Osteoblast (primary cell): ENCODE measurements at regions not wholly inside any gene's neighbourhood (a gene's known extent, or its start where the extent isn't known, plus 50 kb on each side); places are given as distances from the start of the nearest gene placed in this dataset.

Experiments used
- DNase-seq: peaks from one replicate; pipeline ENCODE4 v3.0.0; 2011; ENCODE audit warnings: low spot score, mixed read lengths; ENCODE audit not compliant: insufficient read length; ENCODE audit errors: missing footprints
- H2AFZ ChIP-seq: 2 replicates; pipeline ENCODE4 v1.6.0; 2011; ENCODE audit warnings: mild to moderate bottlenecking, low read length
- H3K27ac ChIP-seq: 2 replicates; pipeline ENCODE4 v1.5.1; 2011; ENCODE audit warnings: mild to moderate bottlenecking, low read depth, low read length, moderate library complexity
- H3K27me3 ChIP-seq: 2 replicates; pipeline ENCODE4 v1.6.0; 2012; ENCODE audit warnings: mild to moderate bottlenecking, control low read depth, inconsistent platforms, low read length, moderate library complexity; ENCODE audit not compliant: insufficient read depth
- H3K36me3 ChIP-seq: 2 replicates; pipeline ENCODE4 v1.5.1; 2011; ENCODE audit warnings: mild to moderate bottlenecking, low read length, control low read depth, moderate library complexity; ENCODE audit not compliant: insufficient read depth
- H3K4me1 ChIP-seq: 2 replicates; pipeline ENCODE4 v1.5.1; 2011; ENCODE audit warnings: mild to moderate bottlenecking, low read length, control low read depth, moderate library complexity; ENCODE audit not compliant: insufficient read depth
- H3K4me2 ChIP-seq: 2 replicates; pipeline ENCODE4 v1.6.0; 2011; ENCODE audit warnings: mild to moderate bottlenecking, low read length; ENCODE audit not compliant: insufficient read depth
- H3K4me3 ChIP-seq: fragments of 200-600 bp; sonication (generic); 3 replicates; pipeline ENCODE4 v1.5.1; 2012; ENCODE audit warnings: mild to moderate bottlenecking, low read length, inconsistent platforms; ENCODE audit not compliant: insufficient read depth
- H3K79me2 ChIP-seq: 2 replicates; pipeline ENCODE4 v1.6.0; 2012; ENCODE audit warnings: mild to moderate bottlenecking, low read length, control low read depth, inconsistent platforms; ENCODE audit not compliant: insufficient read depth
- H3K9me3 ChIP-seq: 2 replicates; pipeline ENCODE4 v1.5.1; 2011; ENCODE audit warnings: low read depth, low read length, control low read depth
- H4K20me1 ChIP-seq: 2 replicates; pipeline ENCODE4 v1.6.0; 2012; ENCODE audit warnings: mild to moderate bottlenecking, low read length, control low read depth; ENCODE audit not compliant: insufficient read depth
- CTCF ChIP-seq: IDR thresholded peaks from 2 replicates; pipeline ENCODE4 v1.5.1; 2011; ENCODE audit warnings: mild to moderate bottlenecking, low read depth, low read length, moderate library complexity; ENCODE audit errors: extremely low read depth

GRCh38 chr22:34239421-34239820 is 319.1 kb upstream of the LARGE1 start:
- Histone ChIP-seq H3K27ac (no peak overlapping the region), H3K4me1 (no peaks in the 10 kb centered on the region), H3K79me2 (no peaks in the 10 kb centered on the region), H4K20me1 (no peaks in the 10 kb centered on the region), H2AFZ (no peak overlapping the region), H3K27me3 (no peaks in the 10 kb centered on the region), H3K36me3 (no peaks in the 10 kb centered on the region), H3K4me2 (no peak overlapping the region), H3K4me3 (no peak overlapping the region), H3K9me3 (peaks cover 6% of the 10 kb centered on the region)
- DNase-seq, result no peak
- no peak for TF ChIP-seq CTCF

GRCh38 chr22:34243023-34243422 is 322.7 kb upstream of the LARGE1 start:
- no peak for TF ChIP-seq CTCF
- Histone ChIP-seq H4K20me1 (no peaks in the 10 kb centered on the region), H3K9me3 (peaks cover 3% of the 10 kb centered on the region), H3K36me3 (no peaks in the 10 kb centered on the region), H3K27ac (no peak overlapping the region), H3K4me2 (no peak overlapping the region), H2AFZ (no peak overlapping the region), H3K27me3 (no peaks in the 10 kb centered on the region), H3K4me1 (no peaks in the 10 kb centered on the region), H3K79me2 (no peaks in the 10 kb centered on the region), H3K4me3 (no peak overlapping the region)
- DNase-seq, result no peak

- TF ChIP-seq CTCF, result no peak
- H3K9me3 ChIP-seq, result peaks cover 3% of the 10 kb centered on the region
- no peaks in the 10 kb centered on the region for H3K27me3 ChIP-seq
- no peak overlapping the region for H3K27ac ChIP-seq
- no peaks in the 10 kb centered on the region for H3K79me2 ChIP-seq
- no peak overlapping the region for H3K4me3 ChIP-seq
- H3K4me2 ChIP-seq, result no peak overlapping the region
- H2AFZ ChIP-seq, result no peak overlapping the region
- H3K36me3 ChIP-seq, result no peaks in the 10 kb centered on the region
- no peaks in the 10 kb centered on the region for H3K4me1 ChIP-seq
- DNase-seq, result no peak
- H4K20me1 ChIP-seq, result no peaks in the 10 kb centered on the region
These were observed 334.8 kb upstream of the LARGE1 start for GRCh38 chr22:34255042-34255441.

- no peak for DNase-seq
- Histone ChIP-seq H4K20me1 (no peaks in the 10 kb centered on the region), H3K4me1 (no peaks in the 10 kb centered on the region), H3K27ac (no peak overlapping the region), H3K4me3 (no peak overlapping the region), H3K9me3 (peaks cover 3% of the 10 kb centered on the region), H3K79me2 (no peaks in the 10 kb centered on the region), H3K27me3 (no peaks in the 10 kb centered on the region), H3K4me2 (no peak overlapping the region), H2AFZ (no peak overlapping the region), H3K36me3 (no peaks in the 10 kb centered on the region)
- no peak for TF ChIP-seq CTCF
These were observed 357.8 kb upstream of the LARGE1 start for GRCh38 chr22:34278121-34278520.
